ENCODE measurements at regions not wholly inside any gene's neighbourhood (a gene's known extent, or its start where the extent isn't known, plus 50 kb on each side); places are given as distances from the start of the nearest gene placed in this dataset.

GRCh38 chr12:91836264-91836663 is 309.4 kb downstream of the BTG1 start:
- TF ChIP-seq CTCF (IDR thresholded peaks at IDR 0.05) (no peak), POLR2AphosphoS5 (IDR thresholded peaks at IDR 0.05) (no peak), POLR2A (IDR thresholded peaks at IDR 0.05) (no peak)
